Gastroesophageal sphincter (tissue), 4 donors: ENCODE measurements at regions not wholly inside any gene's neighbourhood (a gene's known extent, or its start where the extent isn't known, plus 50 kb on each side); places are given as distances from the start of the nearest gene placed in this dataset.
A peak's percentile ranks its signal among the peaks of the same experiment; 100 is the strongest.

ENCODE experiments used
- ATAC-seq: fragments of 150-250 bp; one replicate; pipeline ENCODE4 v1.9.1; 2016; ENCODE audit warnings: mild to moderate bottlenecking, moderate library complexity
- H3K27ac ChIP-seq, 4 donors: fragments of 200-600 bp; sonication (generic) in 3 of 4; 1 replicate in 3 of 4; 2 replicates in 1 of 4; pipeline ENCODE4 v1.5.1; 2016 to 2019
- H3K27me3 ChIP-seq: fragments of 200-600 bp; sonication (generic); one replicate; pipeline ENCODE4 v1.5.1; 2019
- H3K36me3 ChIP-seq, 2 donors: fragments of 200-600 bp; sonication (generic); one replicate each; pipeline ENCODE4 v1.5.1; 2019; ENCODE audit warnings: control low read depth in 1 of 2
- H3K4me1 ChIP-seq, 3 donors: fragments of 200-600 bp; sonication (generic); 1 replicate in 2 of 3; 2 replicates in 1 of 3; pipeline ENCODE4 v1.5.1; 2016 to 2019; ENCODE audit warnings: control low read depth in 2 of 3
- H3K4me3 ChIP-seq, 2 donors: fragments of 200-600 bp; sonication (generic); one replicate each; pipeline ENCODE4 v1.5.1; 2019; ENCODE audit warnings: mild to moderate bottlenecking in 1 of 2, moderate library complexity in 1 of 2
- H3K9me3 ChIP-seq, 3 donors: fragments of 200-600 bp; sonication (generic); one replicate each; pipeline ENCODE4 v1.5.1; 2017 to 2019; ENCODE audit warnings: control low read depth in 2 of 3
- CTCF ChIP-seq, 4 experiments: fragments of 200-600 bp in 2 of 4; fragments of 450-650 bp in 2 of 4; sonication (generic) in 1 of 4; IDR thresholded peaks; one replicate each; pipeline ENCODE4 v1.5.1; 2017 to 2019; ENCODE audit warnings: antibody characterized with exemption in 4 of 4, mild to moderate bottlenecking in 2 of 4, moderate library complexity in 2 of 4
- EP300 ChIP-seq: sonication (generic); formaldehyde crosslinking; IDR thresholded peaks from one replicate; pipeline ENCODE4 v1.6.1; 2017; ENCODE audit warnings: antibody characterized with exemption, mild to moderate bottlenecking
- POLR2A ChIP-seq, 2 donors: fragments of 450-650 bp; IDR thresholded peaks; one replicate each; pipeline ENCODE4 v1.6.1; 2017; ENCODE audit warnings: antibody characterized with exemption in 2 of 2, mild to moderate bottlenecking in 2 of 2, moderate library complexity in 1 of 2
- POLR2AphosphoS5 ChIP-seq: sonication (generic); formaldehyde crosslinking; IDR thresholded peaks from one replicate; pipeline ENCODE4 v1.6.1; 2017; ENCODE audit warnings: antibody characterized with exemption
- WGBS, 2 donors: methylation state at CpG; one replicate each; pipeline ENCODE4 v1.1.5; 2018; ENCODE audit warnings: low coverage in 1 of 2; 5-methylcytosine and 5-hydroxymethylcytosine counted together

GRCh38 chr7:155204744-155205367, 92.8 kb upstream of the INSIG1 start:
- no peak for TF ChIP-seq EP300
- no peak for TF ChIP-seq POLR2AphosphoS5
- no peak for TF ChIP-seq POLR2A (IDR thresholded peaks at IDR 0.05)
- TF ChIP-seq CTCF (IDR thresholded peaks at IDR 0.05), result no peak
- no peaks in the 10 kb centered on the region for H3K4me1 ChIP-seq
- ATAC-seq, result no peak
- peaks cover 48% of the 10 kb centered on the region for H3K27me3 ChIP-seq
- H3K36me3 ChIP-seq, result no peaks in the 10 kb centered on the region
- peak overlapping the region in 3 of 4 donors; percentile 70 to 81 (median 75) for H3K27ac ChIP-seq
- WGBS, 2 donors, result 48 to 56% methylated on average over 8 to 10 of the region's 14 CpGs
- H3K4me3 ChIP-seq, result peak overlapping the region in 1 of 2 donors; percentile 39
- H3K9me3 ChIP-seq, result no peaks in the 10 kb centered on the region

- Histone ChIP-seq H3K9me3 (no peaks in the 10 kb centered on the region), H3K36me3 (no peaks in the 10 kb centered on the region), H3K4me1 (no peaks in the 10 kb centered on the region), H3K27ac (peak overlapping the region in 3 of 4 donors; percentile 70 to 81 (median 75)), H3K4me3 (peak overlapping the region in 1 of 2 donors; percentile 39), H3K27me3 (peaks cover 53% of the 10 kb centered on the region)
- ATAC-seq, result peak; percentile 84
- TF ChIP-seq POLR2A (IDR thresholded peaks at IDR 0.05) (peak in 1 of 2 donors; percentile 34), CTCF (IDR thresholded peaks at IDR 0.05) (no peak), EP300 (no peak), POLR2AphosphoS5 (peak; percentile 80)
- 50 to 63% methylated on average over 12 to 23 of the region's 33 CpGs for WGBS, 2 donors
These were observed 92.0 kb upstream of the INSIG1 start for GRCh38 chr7:155205368-155206317.

GRCh38 chr7:155206318-155207020, 91.2 kb upstream of the INSIG1 start:
- ATAC-seq, result peak; percentile 54
- Histone ChIP-seq H3K27ac (peak overlapping the region; percentile 12 to 81 (median 72)), H3K27me3 (peaks cover 54% of the 10 kb centered on the region), H3K9me3 (no peaks in the 10 kb centered on the region), H3K36me3 (no peaks in the 10 kb centered on the region), H3K4me3 (peak overlapping the region in 1 of 2 donors; percentile 39), H3K4me1 (no peaks in the 10 kb centered on the region)
- TF ChIP-seq EP300 (no peak), POLR2AphosphoS5 (peak; percentile 31), CTCF (IDR thresholded peaks at IDR 0.05) (no peak), POLR2A (IDR thresholded peaks at IDR 0.05) (no peak)
- WGBS, 2 donors, result 51 to 56% methylated on average over 8 to 13 of the region's 20 CpGs

GRCh38 chr7:155207326-155208002, 90.2 kb upstream of the INSIG1 start:
- H3K27me3 ChIP-seq, result peaks cover 61% of the 10 kb centered on the region
- no peak for TF ChIP-seq POLR2A (IDR thresholded peaks at IDR 0.05)
- TF ChIP-seq POLR2AphosphoS5, result no peak
- TF ChIP-seq EP300, result no peak
- TF ChIP-seq CTCF (IDR thresholded peaks at IDR 0.05), result no peak
- no peaks in the 10 kb centered on the region for H3K36me3 ChIP-seq
- ATAC-seq, result no peak
- H3K27ac ChIP-seq, result peak overlapping the region in 2 of 4 donors; percentile 70 to 75
- no peaks in the 10 kb centered on the region for H3K4me1 ChIP-seq
- WGBS, 2 donors, result 65 to 72% methylated on average over 6 of the region's 13 CpGs
- no peak overlapping the region for H3K4me3 ChIP-seq
- no peaks in the 10 kb centered on the region for H3K9me3 ChIP-seq
